RPMI8226 (cell line): ENCODE measurements at regions not wholly inside any gene's neighbourhood (a gene's known extent, or its start where the extent isn't known, plus 50 kb on each side); places are given as distances from the start of the nearest gene placed in this dataset.

Source experiments
- DNase-seq: peaks from one replicate; pipeline ENCODE4 v3.0.0-alpha.2; 2015

DNA sequence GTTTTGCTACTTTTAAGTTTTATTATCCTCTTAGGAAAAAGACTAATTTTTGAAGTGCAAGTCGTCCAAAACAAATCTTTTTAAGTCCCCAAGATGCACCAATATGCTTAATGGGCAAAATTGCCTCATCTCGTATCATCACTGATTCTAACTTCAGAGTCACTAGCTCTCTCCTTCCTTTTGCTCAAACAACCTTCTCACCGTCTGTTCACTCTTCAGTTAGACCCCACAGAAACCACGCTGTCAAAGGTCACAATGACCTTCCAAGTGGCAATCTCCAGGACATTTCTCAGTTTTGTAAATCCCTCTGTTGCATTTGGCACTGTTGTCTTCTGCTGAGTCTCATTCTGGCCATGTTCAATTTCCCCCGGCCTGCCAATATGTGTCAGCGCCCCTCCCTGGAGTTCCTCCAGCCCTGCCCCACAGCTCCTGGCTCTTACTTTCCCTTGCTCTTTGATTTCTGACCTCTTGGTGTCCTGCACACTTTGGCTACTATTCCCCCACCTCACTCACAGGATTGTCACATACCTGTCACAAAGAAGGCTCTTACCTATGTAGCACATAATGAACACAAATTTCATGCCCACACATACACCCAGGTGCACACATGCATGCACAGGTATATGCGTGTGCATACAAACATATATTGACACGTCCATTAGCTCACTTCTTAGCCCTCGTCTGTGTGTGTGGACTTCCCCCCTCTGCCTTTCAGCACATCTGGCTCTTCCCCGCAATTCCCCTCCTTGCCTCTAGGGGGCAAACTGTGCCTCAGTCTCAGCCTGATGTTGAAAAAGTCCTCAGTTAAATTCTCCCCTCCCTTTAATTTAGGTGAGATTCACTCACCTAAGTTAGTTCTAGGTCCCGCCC lies 354.0 kb upstream of the DUSP10 start:
- peak; percentile 67 for DNase-seq

DNA sequence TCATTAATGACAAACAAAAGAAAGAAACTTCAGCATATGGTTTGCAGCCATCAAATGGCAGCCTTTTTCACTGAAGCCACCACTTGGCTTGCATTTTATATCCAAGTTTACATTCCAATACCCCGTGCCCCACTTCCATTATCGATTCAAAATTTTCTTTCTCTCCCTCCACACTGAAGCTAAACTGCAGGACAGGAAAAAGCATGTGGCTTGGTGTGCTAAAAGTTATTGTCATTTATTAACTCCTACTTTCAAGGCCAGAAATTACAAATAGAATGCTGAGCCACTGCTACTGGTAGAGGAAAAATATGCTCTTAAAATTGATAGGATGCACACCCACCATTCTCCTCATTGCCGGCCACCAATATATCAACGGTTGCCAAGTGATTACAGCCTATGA lies 351.6 kb upstream of the DUSP10 start:
- DNase-seq = no peak

DNA sequence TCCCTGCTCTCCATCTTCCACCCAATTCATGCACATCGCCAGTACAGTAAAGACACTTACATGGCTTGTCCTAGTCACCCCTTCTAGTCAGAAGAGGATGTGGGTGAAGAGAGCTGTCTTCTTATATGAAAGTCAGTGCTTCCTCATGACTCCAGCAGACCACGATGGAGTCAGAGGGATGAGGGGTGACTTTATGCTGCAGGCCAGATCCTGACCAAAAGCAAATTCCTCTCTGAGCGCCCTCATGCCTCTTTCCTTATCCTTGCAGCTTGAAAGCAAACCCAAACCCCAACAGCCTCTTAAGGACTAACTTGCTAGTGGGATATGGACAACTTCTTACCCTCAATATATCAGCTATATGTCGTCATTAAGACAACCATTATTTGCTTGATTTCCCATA lies 348.2 kb upstream of the DUSP10 start:
- DNase-seq = no peak

DNA sequence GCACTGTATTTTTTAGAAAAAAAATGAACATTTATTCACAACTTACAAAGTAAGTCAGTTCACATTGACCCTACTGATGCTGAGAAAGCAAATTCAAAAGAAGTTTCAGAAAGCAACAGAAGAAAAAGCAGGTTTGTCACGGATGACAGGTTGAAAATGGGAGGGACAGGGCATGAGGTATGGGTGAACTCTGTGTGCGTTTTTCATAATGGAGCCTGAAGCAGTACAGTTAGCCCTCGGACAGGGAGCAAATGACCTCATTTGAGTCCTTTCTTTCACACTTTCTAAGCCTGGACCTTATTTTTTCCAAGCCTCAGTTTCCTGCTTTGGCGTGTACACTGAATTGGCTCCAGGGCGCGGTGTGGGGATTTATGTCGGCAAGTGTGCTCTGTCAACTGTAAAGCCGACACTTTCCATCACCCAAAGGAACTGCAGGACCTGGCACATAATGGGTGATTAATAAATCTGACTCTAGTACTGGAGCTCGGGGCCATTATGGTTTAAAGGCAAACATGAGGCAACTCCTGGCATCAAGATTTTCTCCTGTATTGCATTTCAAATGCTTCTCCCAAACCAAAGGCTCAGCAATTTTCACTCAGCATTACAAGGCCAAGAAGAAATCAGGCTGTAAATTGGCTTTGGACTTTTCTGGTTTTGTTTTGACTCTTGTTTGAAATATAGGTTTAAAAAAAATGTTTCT lies 345.5 kb upstream of the DUSP10 start:
- no peak for DNase-seq

DNA sequence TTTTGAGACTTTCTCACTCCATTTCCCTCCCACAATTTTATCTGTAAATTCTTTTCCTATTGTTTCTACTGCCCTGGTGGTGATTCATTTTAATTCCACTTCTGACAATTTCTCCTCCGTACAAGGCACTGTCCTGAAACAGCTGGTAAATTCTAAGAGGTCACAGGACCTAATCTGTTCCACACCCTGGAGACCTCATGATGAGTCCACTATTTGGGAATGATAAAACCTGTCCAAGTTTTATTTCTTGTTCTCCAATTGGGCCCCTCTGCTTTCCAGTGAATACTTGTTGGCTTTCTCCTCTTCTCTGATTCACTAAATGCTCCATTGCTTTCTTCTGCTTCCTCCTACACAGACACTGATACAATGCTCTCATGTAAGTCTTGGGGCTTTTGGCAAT lies 343.1 kb upstream of the DUSP10 start:
- DNase-seq = no peak

DNA sequence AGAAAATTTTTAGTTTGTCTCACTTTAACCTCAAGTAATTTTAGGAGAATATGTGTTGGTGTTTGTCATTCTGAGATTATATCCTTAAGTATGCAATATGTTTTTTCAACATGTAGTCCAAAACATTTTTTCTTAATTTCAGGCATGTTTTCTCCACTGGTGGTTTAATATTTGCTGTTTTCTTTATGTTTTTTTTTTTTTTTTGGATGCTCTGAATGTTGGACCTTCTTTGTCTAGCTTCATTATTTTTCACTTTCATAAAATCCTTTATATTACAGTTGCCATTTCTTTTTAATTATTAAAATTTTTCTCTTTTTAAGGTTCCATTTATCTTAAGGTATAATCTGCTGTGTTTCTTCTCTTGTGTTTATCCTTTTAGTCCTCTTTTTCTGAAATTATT lies 342.2 kb upstream of the DUSP10 start:
- DNase-seq = no peak

DNA sequence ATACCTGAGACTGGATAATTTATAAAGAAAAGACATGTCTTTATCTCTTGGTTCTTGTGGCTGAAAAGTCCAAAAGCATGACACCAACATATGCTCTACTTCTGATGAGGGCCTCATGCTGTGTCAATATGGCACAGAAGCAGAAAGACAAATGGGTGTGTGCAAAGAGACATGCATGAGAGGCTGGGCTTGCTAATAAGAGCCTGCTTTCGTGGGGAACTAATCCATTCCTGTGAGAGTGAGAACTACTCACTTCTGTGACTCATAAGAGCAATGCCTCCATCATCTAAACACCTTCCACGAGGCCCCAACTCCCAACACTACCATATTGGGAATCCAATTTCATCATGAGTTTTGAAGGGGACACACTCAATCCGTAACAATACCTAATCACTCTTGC lies 340.0 kb upstream of the DUSP10 start:
- DNase-seq = no peak

DNA sequence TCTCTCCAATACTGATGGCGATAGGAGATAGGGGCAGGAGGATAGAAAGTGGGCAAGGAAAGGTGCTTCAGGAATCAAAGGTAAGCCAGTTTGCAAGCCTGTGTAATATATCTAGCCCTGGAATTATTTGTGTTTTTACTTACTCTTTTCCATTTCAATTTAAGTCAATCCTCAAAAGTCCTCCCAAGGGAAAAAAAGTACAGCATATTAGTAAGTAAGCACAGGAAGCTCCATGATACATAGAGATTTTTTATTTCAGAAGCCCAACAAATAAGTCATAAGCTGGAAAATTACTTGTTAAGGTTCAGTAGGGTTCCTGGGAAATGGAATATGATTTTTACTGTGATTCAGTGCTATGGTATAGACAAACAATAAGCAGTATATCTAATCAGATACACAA lies 337.7 kb upstream of the DUSP10 start:
- DNase-seq = no peak

DNA sequence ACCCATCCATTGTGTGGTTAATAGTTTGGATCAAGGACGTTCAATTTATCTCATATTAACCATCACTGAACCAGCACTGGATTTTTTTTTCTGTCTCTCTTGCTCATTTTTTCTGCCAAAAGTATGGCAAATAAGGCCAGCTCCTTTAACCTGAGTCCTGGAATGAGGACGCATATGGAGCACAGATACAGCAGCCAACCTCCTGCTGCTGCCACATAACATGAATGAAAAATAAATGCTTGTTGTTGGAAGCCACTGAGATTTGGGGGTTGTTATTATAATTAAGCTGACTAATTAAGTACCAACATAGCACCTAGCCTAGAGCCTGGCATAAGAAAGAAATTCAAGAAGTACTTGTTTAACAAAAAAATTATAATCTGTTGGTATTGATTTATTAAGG lies 335.3 kb upstream of the DUSP10 start:
- DNase-seq = no peak

DNA sequence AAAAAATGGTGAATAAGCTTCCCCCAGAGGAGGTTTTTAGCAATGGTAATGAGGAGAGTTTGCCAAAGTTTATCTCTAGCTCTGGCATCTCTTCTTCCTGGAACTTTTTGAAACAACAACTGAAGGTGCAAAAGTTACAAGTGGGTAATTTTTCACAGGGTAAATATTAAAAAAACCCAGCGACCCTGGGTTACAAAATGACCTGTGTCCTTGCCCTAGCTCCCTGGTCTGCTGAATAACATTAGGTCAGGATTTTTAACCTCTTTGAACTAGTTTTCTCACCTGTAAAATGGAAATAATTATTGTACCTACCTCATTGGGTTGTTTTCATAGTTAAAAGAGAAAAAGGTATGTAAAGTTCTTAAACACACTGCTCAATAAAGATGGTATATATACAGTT lies 332.4 kb upstream of the DUSP10 start:
- no peak for DNase-seq

DNA sequence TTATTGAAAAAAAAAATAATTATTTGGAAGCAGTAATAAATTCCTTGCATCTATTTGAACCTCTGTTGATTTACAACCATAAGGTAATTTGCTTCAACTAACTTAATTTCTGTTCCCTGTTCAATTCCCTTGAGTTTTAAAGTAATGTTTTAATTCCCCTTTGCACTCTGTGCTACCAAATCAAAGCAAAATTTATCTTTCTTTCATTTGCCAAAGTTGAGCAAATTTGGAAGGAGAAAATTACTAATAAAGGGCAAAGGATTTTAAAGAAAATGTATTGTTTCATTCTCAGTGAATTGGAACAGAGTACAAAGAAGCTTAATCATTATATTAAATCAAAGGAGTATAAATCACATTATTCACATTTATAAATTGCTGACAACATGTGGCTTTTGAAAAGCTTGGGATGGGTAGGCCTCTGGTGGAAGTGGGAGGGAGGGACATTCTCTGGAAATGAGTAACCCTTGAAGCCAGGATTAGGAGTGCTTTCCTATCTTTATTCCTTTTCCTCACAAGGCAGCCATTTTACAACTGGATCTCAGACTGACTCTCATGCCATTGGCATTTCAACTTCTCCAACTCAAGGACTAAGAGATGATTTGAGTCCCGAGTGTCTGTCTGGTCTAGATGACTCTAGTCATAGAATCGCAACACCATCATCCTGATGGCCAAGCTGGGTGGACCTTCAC lies 331.6 kb upstream of the DUSP10 start:
- no peak for DNase-seq

DNA sequence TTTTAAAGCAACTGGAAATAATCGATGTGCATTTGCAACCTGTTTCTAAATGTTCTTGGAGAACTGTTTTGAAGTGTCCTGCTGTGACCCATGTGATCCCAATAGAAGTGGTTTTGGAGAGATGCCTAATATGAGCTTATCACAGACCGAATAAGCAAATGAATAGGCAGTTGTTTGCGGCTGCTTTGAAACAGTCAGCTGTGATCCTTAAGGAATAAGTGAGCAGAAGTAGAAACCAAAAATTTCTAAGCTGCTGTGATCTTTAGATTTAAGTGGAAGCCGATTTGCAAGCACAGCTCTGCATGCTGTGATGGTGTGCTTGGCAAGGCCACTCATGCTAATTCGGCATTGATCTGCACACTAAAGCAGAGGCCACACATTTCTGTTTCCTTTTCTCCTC lies 329.5 kb upstream of the DUSP10 start:
- DNase-seq = no peak

DNA sequence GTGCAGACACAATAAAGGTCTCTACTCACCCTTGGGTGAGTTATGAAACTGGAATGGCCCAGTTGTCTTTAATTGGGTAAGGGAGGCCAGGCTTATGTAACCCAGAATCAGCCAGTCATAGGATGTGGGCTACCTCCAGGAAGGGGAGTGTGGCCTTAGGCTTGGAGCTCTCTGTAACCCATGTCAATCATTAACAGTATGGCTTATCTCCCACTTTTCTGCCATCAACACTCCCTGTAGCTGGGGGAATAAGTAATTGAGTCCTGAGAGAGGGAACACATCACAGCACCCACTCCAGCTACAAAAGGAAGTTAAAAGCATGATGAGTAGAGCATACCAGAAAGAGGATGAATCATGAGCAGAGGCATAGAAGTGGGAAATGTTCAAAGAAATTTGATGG lies 327.0 kb upstream of the DUSP10 start:
- no peak for DNase-seq

DNA sequence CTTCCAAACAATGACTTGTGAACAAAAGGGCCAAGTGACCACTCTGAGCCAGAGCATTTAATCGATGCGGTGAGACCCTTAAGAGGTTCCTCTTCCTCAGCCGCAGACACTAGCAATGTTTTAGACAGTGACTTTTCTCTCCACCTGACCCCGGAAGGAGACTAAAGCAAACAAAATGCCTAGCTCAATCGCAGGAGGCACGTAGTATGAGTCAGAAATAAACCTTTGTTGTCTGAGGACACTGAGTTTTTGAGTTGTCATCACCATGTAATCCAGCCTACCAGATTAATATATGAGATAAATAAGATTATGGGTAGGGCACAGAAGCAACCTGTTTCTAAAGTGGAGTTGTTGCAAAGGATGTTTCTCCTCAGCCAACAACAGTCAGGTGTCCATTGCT lies 326.2 kb upstream of the DUSP10 start:
- DNase-seq = no peak

DNA sequence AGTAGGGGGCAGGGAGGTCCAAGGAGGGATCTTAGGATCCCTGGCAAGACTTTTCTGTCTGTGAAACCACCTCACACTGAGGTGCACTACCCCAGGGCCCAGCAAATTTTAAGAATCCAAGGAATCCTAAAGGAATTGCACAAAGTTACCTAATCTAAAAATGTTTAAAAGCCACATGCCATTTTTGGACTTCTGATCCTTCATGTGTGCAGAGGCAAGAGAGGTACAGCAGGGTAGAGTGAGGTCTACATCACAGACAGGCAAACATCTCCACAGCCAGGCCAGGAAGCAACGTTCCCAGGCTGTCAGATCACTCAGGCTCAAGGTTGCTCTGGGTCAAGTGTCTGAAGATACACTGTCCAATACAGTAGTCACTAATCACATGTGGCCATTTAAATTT lies 324.6 kb upstream of the DUSP10 start:
- no peak for DNase-seq

DNA sequence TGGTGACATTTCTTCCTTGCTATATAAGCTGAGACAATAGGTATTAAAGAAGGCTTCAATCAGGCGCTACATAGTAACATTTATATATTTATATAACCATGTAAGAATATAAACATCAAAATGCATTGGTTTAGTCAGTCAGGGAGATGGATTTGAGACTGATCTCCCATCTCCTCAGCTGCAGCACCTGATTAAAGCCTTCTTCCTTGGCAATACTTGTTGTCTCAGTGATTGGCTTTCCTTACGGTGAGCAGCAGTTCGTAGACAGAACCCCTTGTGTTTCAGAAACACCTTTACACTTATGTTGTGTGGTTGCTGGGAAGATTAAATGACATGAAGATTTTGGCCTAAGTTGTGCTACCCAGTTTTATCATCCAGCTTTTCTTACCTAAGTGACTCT lies 323.3 kb upstream of the DUSP10 start:
- no peak for DNase-seq

DNA sequence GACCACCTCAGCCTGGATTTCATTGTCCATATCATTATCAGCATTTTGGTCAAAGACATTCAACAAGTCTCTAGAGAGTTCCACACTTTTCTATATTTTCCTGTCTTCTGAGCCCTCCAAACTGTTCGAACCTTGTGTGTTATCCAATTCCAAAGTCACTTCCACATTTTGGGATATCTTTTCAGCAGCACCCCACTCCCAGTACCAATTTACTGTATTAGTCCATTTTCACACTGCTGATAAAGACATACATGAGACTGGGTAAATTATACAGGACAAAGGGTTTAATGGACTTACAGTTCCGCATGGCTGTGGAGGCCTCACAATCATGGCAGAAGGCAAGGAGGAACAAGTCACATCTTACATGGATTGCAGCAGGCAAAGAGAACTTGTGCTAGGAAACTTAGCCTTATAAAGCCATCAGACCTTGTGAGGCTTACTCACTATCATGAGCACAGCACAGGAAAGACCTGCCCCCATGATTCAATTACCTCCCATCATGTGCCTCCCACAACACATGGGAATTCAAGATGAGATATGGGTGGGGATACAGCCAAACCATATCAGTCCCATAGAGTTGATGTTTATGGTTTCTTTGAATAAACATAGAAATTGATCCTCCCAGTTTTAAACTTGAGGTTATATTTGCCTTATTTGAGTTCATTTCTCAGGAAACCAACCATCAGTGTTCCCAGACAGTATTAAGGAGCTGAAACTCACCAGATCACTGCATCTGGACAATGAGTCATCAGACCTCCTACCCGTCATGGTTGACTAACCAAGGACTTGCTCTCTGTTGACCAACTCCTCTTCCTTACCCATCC lies 322.7 kb upstream of the DUSP10 start:
- no peak for DNase-seq

DNA sequence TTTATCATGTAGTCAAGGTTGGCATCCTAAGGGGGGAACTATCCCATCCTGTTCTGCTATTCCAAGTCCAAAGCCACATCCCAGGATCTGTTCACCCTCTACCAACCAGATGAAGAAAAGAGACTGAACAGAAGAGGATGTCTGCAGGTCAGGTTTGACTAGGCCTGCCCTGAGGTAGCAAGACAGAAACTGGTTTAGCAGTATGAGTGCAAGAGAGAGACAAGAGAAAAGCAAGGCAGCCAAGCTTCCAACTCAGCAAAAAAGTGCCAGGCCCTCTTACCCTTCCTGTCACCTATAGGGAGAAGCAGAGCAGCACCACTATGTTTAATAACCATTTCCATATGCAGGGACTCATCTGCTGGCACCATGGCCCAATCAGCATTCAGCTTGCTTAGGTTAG lies 320.8 kb upstream of the DUSP10 start:
- no peak for DNase-seq

DNA sequence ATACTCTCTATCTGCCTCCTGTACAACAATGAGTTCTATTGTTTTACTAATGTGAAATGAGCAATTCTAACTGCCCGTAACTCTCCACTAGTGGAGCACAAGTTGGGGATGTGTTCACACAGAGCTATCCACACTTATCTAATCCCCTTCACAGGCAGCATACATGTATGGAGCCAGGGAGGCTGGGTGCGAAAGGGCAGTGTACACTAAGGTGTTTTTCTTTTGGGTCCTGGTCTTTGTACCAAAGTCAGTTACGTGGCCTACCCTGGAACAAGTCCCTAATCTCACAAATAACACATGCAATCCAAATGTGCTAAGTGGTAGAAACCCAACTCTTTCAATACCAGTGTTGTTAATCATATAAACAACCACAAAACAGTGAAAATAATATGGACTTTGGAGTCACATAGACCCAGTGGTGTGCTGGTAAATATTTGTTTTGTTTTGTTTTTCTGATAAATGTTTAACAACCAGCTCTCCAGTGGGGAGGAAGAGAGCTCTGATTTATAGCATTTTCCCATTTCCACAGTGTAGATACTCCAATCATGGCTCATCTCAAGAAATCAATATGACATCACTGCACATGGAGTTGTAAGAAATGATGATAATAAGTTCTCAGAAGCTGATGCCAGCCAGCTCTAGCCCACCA lies 319.9 kb upstream of the DUSP10 start:
- no peak for DNase-seq

DNA sequence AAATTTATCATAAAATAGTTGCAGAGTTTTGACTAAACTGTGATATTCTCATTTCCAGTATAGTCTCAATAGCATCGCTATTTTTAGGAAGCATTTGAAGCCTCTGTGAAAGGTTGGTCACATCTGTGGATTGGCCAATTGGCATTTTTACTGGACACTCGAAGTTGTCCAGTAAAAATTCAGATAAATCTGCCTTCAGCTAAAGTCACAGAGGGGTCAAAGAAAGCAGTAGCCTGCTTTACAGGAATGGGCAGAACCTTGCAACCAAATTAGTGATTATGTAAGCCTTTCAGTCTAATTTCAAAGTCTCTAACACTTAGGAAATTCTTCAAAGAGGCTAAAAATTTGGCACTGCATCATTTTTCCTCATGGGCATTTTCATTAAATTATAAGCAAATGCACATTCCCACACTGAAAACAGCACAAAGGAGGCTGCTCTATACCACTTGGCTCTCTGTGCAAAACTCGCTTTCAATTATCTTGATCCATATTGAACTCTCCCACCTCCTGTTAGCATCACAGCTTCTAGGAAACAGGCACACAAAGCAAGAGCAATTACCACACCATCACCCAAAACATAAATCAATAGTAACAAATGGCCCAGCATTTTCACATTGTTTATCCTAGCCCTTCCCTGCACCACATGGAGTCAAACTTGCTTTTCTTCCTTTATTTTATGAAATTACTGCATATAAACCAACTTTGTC lies 318.5 kb upstream of the DUSP10 start:
- DNase-seq = no peak

DNA sequence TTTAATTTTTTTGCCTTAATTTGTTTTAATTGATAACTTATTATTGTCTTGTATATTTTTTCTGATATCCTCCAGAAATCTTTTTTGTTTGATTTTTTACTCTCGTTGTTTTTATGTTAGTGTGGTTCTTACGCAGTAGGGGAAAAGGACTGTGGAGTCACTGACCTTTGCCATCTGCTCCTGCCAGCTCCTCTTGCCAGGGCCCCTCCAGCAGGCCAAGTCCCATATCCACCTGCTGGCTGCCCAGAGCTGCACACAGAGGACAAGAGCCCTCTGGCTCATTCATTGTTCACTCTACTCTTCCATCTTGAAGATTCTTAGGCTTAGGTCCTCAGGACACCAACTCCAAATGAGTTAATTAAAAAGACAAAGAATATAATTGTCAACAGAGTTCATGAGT lies 316.4 kb upstream of the DUSP10 start:
- no peak for DNase-seq

DNA sequence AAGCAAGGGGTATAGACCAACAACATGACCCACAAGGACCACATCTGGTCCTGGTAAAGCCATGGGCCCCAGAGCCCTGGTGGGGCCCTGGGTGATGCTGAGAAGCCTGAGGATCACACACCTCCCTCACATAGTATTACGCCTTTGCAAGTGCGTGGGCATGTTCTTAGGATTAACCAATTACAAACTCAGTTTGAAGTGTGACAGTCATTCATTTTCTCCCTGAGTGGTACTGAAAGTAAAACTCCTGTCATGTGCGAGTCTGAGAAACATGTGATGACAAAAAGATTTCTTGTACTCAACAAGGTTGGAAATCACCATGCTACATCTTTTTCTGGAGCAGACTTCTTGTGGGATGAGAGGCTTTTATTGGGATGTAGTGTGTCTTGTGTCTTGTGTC lies 315.3 kb upstream of the DUSP10 start:
- DNase-seq = no peak
